ENCODE measurements at regions not wholly inside any gene's neighbourhood (a gene's known extent, or its start where the extent isn't known, plus 50 kb on each side); places are given as distances from the start of the nearest gene placed in this dataset.

DNA sequence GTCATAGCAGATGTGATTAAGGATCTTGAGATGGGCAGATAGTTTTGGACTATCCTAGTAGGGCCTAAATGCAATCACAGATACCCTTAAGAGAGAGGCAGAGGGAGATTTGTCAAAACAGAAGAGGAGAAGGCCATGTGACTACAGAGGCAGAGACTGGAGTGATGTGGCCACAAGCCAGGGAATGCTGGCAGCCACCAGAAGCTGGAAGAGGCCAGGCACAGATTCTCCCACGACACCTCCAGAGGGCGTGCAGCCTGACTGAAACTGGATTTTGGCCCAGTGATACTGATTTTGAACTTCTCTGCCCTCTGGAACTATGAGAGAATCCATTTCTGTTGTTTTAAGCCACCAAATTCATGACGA, 52.1 kb upstream of the EPS8L3 start:
- ATAC-seq, result no peak

DNA sequence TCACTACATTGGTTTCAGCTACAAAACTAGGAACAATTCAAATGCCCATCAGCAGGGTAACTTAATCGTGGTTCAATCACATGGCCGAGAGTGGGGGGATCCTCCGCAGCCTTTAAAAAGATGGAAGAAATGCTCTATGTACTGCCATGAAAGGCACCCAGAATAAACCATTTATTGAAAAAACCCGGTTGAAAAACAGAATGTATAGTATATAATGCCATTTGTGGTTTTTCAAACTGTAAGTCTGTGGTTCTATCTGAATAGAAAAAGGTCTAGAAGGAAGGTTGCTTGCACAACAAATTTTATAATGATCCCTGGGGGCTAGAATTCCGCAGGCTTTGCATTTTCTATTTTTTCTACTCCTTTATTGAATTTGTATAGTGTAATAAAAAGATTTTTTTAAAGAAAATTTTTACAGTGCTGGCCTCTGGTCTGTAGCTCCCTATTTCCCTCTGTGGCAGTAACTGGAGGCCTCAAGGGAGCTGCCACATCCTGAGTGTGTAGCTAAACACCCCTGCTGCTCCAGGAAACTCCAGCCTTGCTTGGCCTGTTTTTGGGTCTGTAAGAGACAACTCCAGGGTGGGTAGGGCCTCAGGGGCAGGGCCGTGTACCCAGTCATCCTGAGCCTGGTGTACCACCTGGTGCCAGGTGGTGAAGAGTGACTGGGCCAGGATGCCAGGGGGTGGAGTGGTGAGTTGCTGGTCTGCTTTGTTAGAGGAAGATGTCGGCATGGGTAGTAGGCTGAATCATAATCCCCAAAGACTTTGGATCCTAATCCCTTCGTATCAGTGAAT, 51.5 kb upstream of the EPS8L3 start:
- DNase-seq, result no peak
- intact Hi-C loops (cut with DNase I, micrococcal nuclease), result no loop called here
- no peak for ATAC-seq

More for the DNA sequence above, 52.1 kb upstream of the EPS8L3 start:
- no peak for DNase-seq
- intact Hi-C loops (cut with DNase I, micrococcal nuclease), result no loop called here

DNA sequence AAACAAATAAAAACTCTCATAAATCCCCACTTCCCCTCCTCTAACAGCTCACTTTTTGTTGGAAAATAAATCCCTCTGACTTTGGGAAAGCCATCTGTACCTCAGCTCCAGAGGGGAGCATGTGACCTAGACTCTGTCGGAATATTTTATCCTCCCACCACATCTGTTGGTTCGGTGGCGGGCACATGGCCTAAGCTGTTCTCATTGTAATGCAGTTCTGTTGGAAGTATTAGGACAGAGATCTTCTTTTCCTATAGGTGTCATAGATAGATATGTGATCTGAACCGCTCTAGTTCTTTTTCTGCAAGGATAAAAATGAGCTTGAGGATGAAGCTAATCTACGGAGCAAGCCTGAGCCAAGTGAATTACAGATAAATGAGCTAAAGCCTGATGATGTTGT, 50.5 kb upstream of the EPS8L3 start:
- intact Hi-C loops (cut with DNase I, micrococcal nuclease), result no loop called here
- ATAC-seq, result no peak
- DNase-seq, result no peak
